Coronary artery (tissue), 2 donors: ENCODE measurements at regions not wholly inside any gene's neighbourhood (a gene's known extent, or its start where the extent isn't known, plus 50 kb on each side); places are given as distances from the start of the nearest gene placed in this dataset.
"Not testable (repeated sequence)": the region's sequence is repeated elsewhere in the genome, so short reads cannot be mapped to it uniquely, and the experiment has no call there.

ENCODE experiments used
- DNase-seq: peaks from one replicate; pipeline ENCODE4 v3.0.0-alpha.2; 2017; ENCODE audit warnings: low spot score
- H3K27ac ChIP-seq, 2 donors: fragments of 200-600 bp; sonication (generic); one replicate each; pipeline ENCODE4 v1.5.1; 2016 to 2019
- H3K4me3 ChIP-seq: fragments of 200-600 bp; sonication (generic); 2 replicates; pipeline ENCODE4 v1.5.1; 2016; ENCODE audit warnings: mild to moderate bottlenecking, moderate library complexity
- TF ChIP-seq, protein P1 (sequence below): fragments of 200-600 bp; sonication (generic); IDR thresholded peaks from one replicate; pipeline ENCODE4 v1.5.1; 2019; ENCODE audit warnings: antibody characterized with exemption

DNA sequence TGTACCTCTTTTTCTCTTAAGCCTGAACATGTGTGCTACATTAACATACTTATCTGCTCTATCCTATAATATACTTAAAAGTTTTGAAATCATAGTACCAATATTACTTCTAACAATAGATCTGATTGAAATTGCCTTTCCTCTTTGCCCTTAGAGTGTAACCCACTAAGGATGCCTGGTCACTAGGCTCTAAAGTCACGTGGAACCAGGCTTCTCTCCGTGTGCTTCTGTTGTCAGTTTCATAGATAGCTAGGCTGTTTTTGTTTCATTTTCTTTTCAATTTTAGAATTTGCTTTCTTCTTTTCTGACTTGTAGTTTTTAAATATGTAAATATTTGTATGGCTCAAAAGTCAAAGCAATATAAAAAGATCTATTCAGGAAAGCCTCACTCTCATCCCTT, 100.5 kb upstream of the PZP start:
- H3K4me3 ChIP-seq, DNase-seq, H3K27ac ChIP-seq: not testable (repeated sequence)

DNA sequence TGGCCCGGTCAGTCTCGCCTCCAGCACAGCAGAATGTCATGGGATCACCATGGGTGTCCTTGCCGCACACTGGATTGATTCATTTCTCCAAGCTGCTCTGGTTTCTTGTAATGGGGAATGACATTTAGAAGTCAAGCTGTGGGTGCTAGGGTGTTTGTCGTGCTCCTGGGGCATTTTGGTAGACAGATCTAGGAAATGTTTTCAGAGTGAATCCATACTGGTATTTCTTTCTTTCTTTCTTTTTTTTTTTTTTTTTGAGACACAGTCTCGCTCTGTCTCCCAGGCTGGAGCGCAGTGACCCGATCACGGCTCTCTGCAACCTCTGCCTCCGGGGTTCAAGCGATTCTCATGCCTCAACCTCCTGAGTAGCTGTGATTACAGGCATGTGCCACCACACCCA, 100.0 kb upstream of the PZP start:
- not testable (repeated sequence) for H3K4me3 ChIP-seq, DNase-seq, H3K27ac ChIP-seq

DNA sequence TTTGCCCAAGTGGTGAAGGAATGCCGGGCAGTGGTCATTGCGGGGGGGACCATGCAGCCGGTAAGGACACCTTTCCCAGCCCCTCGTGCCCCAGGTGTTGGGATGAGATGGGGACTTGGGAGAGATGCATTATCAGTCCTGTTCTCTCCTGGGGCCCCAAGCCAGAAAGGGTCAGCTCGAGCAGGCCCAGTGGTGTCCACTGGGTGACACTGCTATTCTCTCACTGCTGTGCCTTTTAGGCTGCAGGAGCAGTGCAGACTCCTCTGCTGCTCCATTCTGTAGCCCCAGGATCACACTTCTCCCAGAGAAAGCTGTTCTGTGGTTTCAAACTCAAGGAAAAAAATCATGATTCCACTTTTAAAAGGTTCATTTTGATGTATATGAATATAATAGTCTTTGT, 99.1 kb upstream of the PZP start:
- H3K4me3 ChIP-seq, H3K27ac ChIP-seq: not testable (repeated sequence)
- DNase-seq = peak; percentile 2

DNA sequence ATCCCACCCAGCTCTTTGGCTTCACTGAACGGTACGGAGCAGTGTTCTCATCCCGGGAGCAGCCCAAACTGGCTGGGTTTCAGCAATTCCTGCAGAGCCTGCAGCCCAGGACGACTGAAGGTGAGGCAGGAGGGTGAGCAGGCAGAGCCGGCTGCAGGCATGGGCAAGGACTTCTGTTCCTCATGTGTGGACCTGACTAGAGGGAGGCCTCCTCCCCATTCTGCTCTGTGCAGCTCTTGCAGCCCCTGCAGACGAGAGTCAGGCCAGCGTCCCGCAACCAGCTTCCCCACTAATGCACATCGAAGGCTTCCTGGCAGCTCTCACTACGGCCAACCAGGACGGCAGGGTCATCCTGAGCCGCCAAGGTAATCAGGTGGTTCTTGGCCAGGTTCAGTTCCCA, 97.8 kb upstream of the PZP start:
- H3K27ac ChIP-seq, H3K4me3 ChIP-seq, DNase-seq: not testable (repeated sequence)

DNA sequence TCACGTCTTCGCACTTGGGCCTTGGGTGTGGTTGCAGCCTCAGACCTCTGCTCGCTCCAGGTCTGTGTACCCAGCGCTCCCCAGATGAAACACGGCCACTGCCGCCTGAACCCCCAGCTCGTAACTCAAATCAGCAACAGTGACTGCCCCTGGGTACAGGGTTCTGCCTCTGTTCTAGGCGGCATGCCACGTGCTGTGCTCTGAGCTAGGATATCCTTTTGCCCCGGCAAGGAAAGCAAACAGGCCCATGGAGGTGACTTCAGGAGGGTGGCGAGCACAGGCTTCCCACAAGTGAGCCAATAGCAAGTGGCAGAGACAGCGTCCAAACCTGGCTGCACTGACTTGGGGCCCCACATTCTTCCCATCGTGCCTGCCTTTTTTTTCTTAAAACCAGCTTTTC, 96.3 kb upstream of the PZP start:
- H3K4me3 ChIP-seq, H3K27ac ChIP-seq, DNase-seq: not testable (repeated sequence)

DNA sequence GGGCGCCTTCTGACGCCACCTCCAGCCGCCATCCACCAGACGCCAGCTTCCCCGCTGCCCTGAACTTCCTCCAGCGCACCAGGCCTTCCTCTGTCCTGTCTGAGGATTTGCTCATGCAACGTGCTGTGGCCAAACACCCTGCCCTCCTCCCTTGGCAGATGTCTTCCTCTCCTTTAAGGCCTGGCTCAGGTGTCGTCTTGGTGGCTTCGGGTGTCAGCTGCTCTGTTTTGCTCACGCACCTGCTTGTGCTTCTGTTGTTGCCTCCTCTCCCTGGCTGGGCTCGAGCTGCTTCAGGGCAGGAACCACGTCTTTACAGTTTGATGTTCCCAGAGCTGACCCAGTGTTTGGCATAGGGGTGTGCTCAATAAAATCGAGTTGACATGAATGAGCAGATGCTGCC, 87.7 kb upstream of the PZP start:
- not testable (repeated sequence) for H3K27ac ChIP-seq, DNase-seq, H3K4me3 ChIP-seq

DNA sequence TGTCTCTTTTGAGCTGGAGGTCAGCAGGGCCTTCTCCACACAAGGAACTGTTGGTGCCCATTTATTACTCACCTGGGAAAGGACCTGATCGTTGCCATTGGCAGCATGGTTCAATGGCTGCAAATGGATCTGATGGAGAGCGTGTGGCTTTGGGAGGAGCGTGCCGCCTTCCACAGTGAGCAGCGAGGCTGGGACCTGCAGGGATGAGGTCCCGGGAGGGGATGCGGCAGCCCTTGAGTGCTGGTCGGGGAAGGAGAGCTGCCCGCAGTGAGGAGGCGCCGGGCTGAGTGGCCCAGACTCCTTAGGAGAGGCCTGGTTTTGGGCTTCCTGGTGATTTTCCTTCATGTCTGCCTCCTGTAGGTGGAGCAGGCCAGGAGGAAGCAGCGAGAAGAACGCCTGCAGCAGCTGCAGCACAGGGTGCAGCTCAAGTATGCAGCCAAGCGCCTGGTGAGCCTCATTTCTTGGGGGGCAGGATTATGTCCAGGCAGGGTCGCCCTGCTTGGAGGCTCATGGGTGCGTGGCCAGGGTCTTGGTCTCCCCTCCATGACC, 86.0 kb upstream of the PZP start:
- H3K4me3 ChIP-seq, DNase-seq, H3K27ac ChIP-seq: not testable (repeated sequence)

DNA sequence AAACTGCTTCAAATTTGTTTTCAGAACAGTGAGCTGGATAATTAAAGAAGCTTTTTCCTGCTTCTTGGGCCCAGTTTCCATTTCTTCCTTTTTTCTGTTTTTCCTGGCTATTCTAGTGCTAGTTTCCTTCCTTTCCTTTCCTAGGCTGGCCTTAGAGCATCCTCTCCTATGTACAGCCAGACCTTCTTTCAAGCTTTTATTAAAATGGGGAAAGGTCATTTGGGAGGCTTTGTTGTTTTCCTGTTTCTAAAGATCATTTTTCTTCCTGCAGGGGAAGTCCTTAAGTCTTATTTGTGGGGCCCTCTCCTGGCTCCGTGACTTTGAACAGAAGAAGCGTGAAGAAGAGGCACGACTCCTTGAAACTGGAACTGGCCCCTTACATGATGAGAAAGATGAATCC, 85.2 kb upstream of the PZP start:
- H3K4me3 ChIP-seq, H3K27ac ChIP-seq, DNase-seq: not testable (repeated sequence)

DNA sequence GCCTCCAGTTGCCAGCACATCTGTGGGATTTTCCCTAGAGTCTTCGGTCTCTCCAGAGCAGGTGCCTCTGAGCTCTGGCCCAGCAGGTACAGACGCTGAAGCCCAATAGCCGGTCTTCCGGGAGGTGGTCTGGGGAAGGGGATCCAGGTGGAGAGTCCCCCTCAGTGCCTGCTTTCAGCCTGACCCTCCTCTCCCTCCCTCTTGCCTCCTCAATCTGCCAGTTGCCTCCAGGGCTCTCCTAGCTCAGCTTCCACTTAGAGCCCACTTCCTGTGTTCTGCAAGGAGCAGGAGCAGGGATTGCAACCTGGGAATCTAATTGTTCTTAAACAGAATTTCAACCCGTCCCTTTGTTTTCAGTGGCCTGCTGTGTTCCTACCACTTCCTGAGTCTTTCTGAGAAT, 81.8 kb upstream of the PZP start:
- H3K27ac ChIP-seq, H3K4me3 ChIP-seq, DNase-seq: not testable (repeated sequence)

DNA sequence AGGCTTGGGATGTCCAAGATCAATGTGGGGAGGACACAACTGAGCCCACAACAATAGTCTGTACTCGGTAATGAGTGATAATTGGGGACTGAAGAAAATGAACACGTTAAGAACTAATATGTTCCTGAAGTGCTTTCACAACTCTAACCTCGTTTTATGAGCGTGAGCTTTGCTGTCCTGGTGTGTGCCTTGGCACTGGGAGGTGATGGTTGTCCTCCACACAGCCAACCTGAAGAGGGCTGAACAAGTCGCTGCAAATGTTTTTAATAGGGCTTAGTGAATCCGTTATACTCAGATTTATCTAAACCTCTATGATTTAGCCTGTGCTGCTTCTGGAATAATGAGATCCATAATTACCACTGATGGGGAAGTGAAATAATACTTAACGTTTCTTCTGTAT, 76.5 kb upstream of the PZP start:
- H3K27ac ChIP-seq = not testable (repeated sequence)
- peak overlapping the region; percentile 72 for H3K4me3 ChIP-seq

DNA sequence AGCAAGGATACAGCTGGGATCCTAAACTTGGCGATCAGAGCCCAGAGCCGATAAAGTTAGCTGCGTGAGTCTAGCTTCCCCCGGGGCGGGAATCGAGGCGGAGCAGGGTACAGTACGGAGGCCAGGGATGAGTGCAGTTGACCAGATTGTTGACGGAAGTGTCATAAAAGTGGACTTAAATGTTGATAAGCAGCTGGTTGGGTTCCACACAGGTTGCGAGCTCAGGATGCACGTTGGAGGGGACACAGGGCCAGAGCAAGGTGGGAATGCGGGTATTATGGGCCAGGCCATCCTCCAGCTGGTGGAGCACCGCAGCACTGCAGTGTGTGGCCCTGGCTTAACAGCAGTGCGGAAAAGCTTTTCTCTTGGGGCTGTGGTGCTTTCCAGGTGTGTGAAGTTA, 76.0 kb upstream of the PZP start:
- Histone ChIP-seq H3K4me3 (peak overlapping the region; percentile 72), H3K27ac (peak overlapping the region in 1 of 2 donors; percentile 65)
- DNase-seq = not testable (repeated sequence)

More for the DNA sequence above, 76.5 kb upstream of the PZP start:
- DNase-seq = not testable (repeated sequence)

DNA sequence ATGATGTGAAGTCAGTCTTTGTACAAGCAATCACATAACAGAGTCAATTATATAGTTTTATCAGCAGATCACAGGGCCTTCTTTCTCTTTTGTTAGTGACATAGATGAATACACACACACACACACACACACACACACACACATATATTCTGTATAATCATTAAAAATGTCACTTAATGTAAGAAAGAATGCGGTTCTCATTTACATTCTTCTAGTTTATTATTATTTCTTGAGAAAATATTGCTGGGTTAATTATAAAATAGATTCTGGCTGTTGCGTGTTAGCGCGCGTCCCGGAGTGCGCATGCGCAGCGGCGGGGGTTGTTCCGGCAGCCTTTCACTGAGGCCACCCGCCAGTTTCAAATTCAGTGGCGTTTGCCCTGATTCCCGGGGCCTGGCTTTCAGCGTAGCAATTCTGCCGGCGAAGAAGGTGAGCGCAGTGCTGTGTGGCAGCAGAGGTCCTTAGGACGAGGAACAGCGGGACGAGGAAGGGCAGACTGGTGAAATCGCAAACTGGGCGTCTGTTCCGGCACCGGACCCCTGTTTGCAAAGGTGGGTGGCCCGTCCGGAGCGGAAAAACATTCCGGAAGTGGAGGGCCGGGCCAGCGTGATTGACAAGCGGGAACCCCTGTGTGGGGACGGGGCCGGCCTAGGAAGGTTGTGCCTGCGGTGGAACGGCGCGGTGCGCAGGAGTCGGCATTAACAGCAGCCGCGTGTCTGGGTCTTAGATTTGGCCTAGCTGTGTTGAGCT, 75.3 kb upstream of the PZP start:
- H3K27ac ChIP-seq = peak overlapping the region; percentile 9 to 78

DNA sequence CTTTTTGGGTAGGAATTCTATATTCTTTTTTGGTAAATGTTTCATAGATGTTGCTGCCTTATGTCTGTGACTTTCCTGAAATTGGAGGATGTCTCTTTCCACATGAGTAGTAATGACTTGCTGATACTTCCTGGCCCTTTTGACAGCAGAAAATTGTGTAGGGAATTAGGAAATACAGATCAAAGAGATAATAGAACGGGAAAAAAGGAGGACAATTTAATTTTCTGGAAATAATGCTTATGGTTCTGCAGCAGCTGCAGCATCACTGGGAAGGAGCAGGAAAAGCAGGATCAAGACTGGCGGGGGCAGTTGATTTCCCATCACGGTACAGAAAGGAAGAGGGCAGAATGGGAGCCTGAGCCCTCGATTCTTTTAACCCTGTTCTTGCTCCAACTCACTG, 68.8 kb upstream of the PZP start:
- Histone ChIP-seq H3K4me3 (no peak overlapping the region), H3K27ac (no peak overlapping the region)
- no peak for DNase-seq
- TF ChIP-seq, protein P1, sequence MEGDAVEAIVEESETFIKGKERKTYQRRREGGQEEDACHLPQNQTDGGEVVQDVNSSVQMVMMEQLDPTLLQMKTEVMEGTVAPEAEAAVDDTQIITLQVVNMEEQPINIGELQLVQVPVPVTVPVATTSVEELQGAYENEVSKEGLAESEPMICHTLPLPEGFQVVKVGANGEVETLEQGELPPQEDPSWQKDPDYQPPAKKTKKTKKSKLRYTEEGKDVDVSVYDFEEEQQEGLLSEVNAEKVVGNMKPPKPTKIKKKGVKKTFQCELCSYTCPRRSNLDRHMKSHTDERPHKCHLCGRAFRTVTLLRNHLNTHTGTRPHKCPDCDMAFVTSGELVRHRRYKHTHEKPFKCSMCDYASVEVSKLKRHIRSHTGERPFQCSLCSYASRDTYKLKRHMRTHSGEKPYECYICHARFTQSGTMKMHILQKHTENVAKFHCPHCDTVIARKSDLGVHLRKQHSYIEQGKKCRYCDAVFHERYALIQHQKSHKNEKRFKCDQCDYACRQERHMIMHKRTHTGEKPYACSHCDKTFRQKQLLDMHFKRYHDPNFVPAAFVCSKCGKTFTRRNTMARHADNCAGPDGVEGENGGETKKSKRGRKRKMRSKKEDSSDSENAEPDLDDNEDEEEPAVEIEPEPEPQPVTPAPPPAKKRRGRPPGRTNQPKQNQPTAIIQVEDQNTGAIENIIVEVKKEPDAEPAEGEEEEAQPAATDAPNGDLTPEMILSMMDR = no peak

More for the DNA sequence above, 75.3 kb upstream of the PZP start:
- H3K4me3 ChIP-seq = peak overlapping the region; percentile 72
- DNase-seq = peak; percentile 79

DNA sequence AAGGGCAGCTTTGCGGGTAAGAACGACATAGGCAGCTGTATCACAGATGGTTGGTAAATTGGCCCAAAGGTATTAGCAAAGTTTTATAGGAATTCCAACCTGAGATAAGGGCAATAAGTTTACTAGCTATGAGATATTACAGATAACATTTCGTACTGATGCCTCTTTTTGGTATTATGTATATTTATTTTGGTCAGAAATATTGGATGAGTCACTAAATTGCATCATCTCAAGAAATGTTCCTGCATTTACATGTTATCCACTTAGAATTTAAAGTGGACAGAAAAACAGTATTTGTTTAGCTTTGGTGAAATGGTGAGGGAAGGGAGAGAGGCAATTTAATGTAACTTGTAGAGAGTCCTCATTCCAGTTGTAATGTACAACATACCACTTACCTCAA, 65.1 kb upstream of the PZP start:
- TF ChIP-seq, protein P1 = no peak
- Histone ChIP-seq H3K27ac (no peak overlapping the region), H3K4me3 (no peak overlapping the region)
- no peak for DNase-seq
